Esophagus squamous epithelium (tissue), 4 donors: ENCODE measurements at regions not wholly inside any gene's neighbourhood (a gene's known extent, or its start where the extent isn't known, plus 50 kb on each side); places are given as distances from the start of the nearest gene placed in this dataset.

Source experiments
- CTCF ChIP-seq, 6 experiments: fragments of 450-650 bp in 4 of 6; fragments of 200-600 bp in 2 of 6; sonication (generic) in 2 of 6; IDR thresholded peaks; one replicate each; pipeline ENCODE4 v1.5.1; 2016 to 2019; ENCODE audit warnings: antibody characterized with exemption in 6 of 6, mild to moderate bottlenecking in 4 of 6, moderate library complexity in 4 of 6
- POLR2A ChIP-seq, 4 donors: fragments of 450-650 bp; IDR thresholded peaks; one replicate each; pipeline ENCODE4 v1.6.1; 2017; ENCODE audit warnings: antibody characterized with exemption in 4 of 4, mild to moderate bottlenecking in 4 of 4, moderate library complexity in 3 of 4

DNA sequence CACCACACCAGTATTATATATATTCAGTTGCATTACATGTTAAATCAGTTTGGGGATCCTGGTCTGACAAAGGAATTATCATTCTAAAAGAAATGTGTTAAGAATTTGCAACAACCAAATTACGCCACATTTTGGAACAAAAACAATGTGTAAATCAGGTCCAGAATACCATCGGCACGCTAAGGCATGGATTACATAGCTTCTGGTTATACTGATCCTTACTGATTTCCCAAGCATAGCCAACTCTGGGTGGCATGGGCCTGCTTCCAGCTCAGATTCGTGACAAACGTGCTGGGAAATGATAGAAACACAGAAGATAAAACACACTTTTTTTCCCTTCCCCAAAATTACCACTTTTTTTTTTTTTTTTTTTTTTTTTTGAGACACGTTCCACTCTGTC, 660.0 kb downstream of the SORCS1 start:
- no peak for TF ChIP-seq CTCF (IDR thresholded peaks at IDR 0.05)
- TF ChIP-seq POLR2A (IDR thresholded peaks at IDR 0.05) = no peak
